ENCODE measurements at regions not wholly inside any gene's neighbourhood (a gene's known extent, or its start where the extent isn't known, plus 50 kb on each side); places are given as distances from the start of the nearest gene placed in this dataset.

GRCh38 chr2:43126817-43127207, 99.6 kb downstream of the ZFP36L2 start:
- no peak for TF ChIP-seq POLR2A (IDR thresholded peaks at IDR 0.05)
- no peak for TF ChIP-seq CTCF (IDR thresholded peaks at IDR 0.05)
- no peak for TF ChIP-seq EP300 (IDR thresholded peaks at IDR 0.05)

Data from tibial nerve (tissue), 4 donors.